WTC11 (cell line): ENCODE measurements at regions not wholly inside any gene's neighbourhood (a gene's known extent, or its start where the extent isn't known, plus 50 kb on each side); places are given as distances from the start of the nearest gene placed in this dataset.

Experiments
- ATAC-seq: fragments of 200-7000 bp; cut with Tn5 transposase; 2 replicates; pipeline ENCODE4 v1.10.0; 2021; ENCODE audit warnings: mild to moderate bottlenecking, moderate library complexity
- CTCF ChIA-PET: fragments of 300-600 bp; sonication (Branson Sonifier 250); formaldehyde crosslinking; loops from one replicate; lab custom pipeline; 2021; ENCODE audit warnings: antibody characterized with exemption; lab: Charles Lee
- POLR2A ChIA-PET: fragments of 350-600 bp; sonication (Branson Sonifier 250); formaldehyde crosslinking; loops from one replicate; lab custom pipeline; 2021; ENCODE audit warnings: antibody characterized with exemption; lab: Charles Lee
- DNase-seq: peaks from one replicate; pipeline ENCODE4 v3.0.0; 2021; ENCODE audit warnings: low spot score
- H3K27ac Mint-ChIP-seq: 2 replicates; pipeline ENCODE4 v1.8.0; 2021; ENCODE audit warnings: mixed read lengths
- H3K27me3 Mint-ChIP-seq: 2 replicates; pipeline ENCODE4 v1.8.0; 2021; ENCODE audit warnings: low read depth, mild to moderate bottlenecking, moderate library complexity, mixed read lengths
- H3K36me3 Mint-ChIP-seq: 2 replicates; pipeline ENCODE4 v1.8.0; 2021; ENCODE audit warnings: mixed read lengths
- H3K4me1 Mint-ChIP-seq: 2 replicates; pipeline ENCODE4 v1.8.0; 2022; ENCODE audit warnings: mixed read lengths
- H3K4me3 Mint-ChIP-seq: 2 replicates; pipeline ENCODE4 v1.8.0; 2021; ENCODE audit warnings: mild to moderate bottlenecking, moderate library complexity, mixed read lengths
- H3K9me3 Mint-ChIP-seq: 2 replicates; pipeline ENCODE4 v1.8.0; 2021; ENCODE audit warnings: mixed read lengths
- KAT7 ChIP-seq: sonication (generic); formaldehyde crosslinking; IDR thresholded peaks from 2 replicates; pipeline ENCODE4 v1.8.1; 2023; ENCODE audit warnings: missing genetic modification reagents, mild to moderate bottlenecking, borderline replicate concordance
- NFYB ChIP-seq: sonication (generic); formaldehyde crosslinking; conservative IDR thresholded peaks from 2 replicates; pipeline ENCODE4 v1.8.0; 2022; ENCODE audit warnings: low read depth, missing genetic modification reagents
- NR1H2 ChIP-seq: sonication (generic); formaldehyde crosslinking; IDR thresholded peaks from 2 replicates; pipeline ENCODE4 v1.9.0; 2021; ENCODE audit warnings: mild to moderate bottlenecking, moderate library complexity, missing genetic modification reagents
- NR3C1 ChIP-seq: sonication (generic); formaldehyde crosslinking; conservative IDR thresholded peaks from 2 replicates; pipeline ENCODE4 v1.8.1; 2023; ENCODE audit warnings: low read depth, mild to moderate bottlenecking, missing genetic modification reagents
- OVOL2 ChIP-seq: fragments of 250-450 bp; sonication (Bioruptor Pico); IDR thresholded peaks from 2 replicates; pipeline ENCODE4 v1.9.0; 2021; ENCODE audit warnings: mild to moderate bottlenecking, borderline replicate concordance
- RELA ChIP-seq: sonication (generic); formaldehyde crosslinking; IDR thresholded peaks from 2 replicates; pipeline ENCODE4 v1.8.1; 2022; ENCODE audit warnings: missing genetic modification reagents, mild to moderate bottlenecking, borderline replicate concordance
- ZNF121 ChIP-seq: sonication (generic); formaldehyde crosslinking; IDR thresholded peaks from 2 replicates; pipeline ENCODE4 v1.8.0; 2023; ENCODE audit warnings: missing genetic modification reagents
- ZNF219 ChIP-seq: sonication (generic); formaldehyde crosslinking; IDR thresholded peaks from 2 replicates; pipeline ENCODE4 v1.8.0; 2023; ENCODE audit warnings: missing genetic modification reagents, mild to moderate bottlenecking, borderline replicate concordance
- ZNF317 ChIP-seq: sonication (generic); formaldehyde crosslinking; IDR thresholded peaks from 2 replicates; pipeline ENCODE4 v1.8.1; 2023; ENCODE audit warnings: low read depth, mild to moderate bottlenecking, moderate library complexity, missing genetic modification reagents, borderline replicate concordance
- ZNF423 ChIP-seq: fragments of 250-450 bp; sonication (Bioruptor Pico); IDR thresholded peaks from 2 replicates; pipeline ENCODE4 v2.1.2; 2022; ENCODE audit warnings: mild to moderate bottlenecking, moderate library complexity
- TF ChIP-seq, protein P1 (sequence below): sonication (generic); formaldehyde crosslinking; IDR thresholded peaks from 2 replicates; pipeline ENCODE4 v1.8.0; 2023; ENCODE audit warnings: mild to moderate bottlenecking, missing genetic modification reagents
- TF ChIP-seq, protein P2 (sequence below): sonication (generic); formaldehyde crosslinking; IDR thresholded peaks from 2 replicates; pipeline ENCODE4 v1.8.0; 2022; ENCODE audit warnings: mild to moderate bottlenecking, missing genetic modification reagents

DNA sequence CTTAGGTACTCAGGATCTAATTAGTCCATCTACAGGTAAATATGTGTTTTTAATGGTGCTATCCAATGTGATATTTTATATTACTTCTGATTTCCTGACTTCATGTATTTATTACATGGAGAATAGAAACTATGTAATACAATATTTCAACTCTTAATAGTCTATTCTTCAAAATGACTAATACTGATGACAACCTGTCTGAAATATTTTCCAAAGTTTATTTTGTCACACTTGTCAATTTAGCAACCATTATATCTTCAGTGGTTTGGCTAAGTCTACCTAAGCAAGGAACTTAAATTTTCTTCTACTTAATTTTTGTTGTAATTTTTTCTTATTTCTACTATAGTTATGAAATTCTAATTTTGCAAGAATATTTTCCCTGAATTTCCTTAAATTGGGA is 55.0 kb upstream of the CNTN5 start (continued):
- TF ChIP-seq ZNF219, result no peak
- TF ChIP-seq ZNF317 (CRISPR knock-in tag), result no peak
- no peak for TF ChIP-seq OVOL2

DNA sequence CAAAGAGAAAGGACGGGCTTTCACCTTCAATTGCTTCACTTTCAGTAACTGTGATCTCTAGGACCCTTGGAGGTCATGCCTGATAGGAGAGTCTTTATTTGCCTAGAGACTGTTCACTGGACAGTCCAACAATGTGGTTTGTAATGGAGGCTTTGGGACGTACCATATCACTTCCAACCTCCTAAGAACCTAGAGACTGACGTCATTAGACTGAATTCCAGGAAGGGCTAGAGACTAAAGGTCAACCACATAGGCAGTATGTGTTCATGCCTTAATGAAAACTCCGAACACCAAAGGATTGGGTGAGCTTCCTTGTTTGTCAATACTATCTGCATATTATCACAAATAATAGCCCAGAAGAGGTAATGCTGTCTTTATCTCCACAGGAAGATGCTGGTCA is 53.7 kb upstream of the CNTN5 start:
- ChIA-PET CTCF (no interaction called here), POLR2A (no interaction called here)
- Mint-ChIP-seq H3K36me3 (no peaks in the 10 kb centered on the region), H3K27ac (no peak overlapping the region), H3K4me1 (no peaks in the 10 kb centered on the region), H3K4me3 (no peak overlapping the region), H3K9me3 (no peaks in the 10 kb centered on the region), H3K27me3 (no peaks in the 10 kb centered on the region)
- TF ChIP-seq NFYB (no peak), RELA (no peak), NR3C1 (CRISPR knock-in tag) (no peak), ZNF317 (CRISPR knock-in tag) (no peak), ZNF423 (CRISPR knock-in tag) (no peak), KAT7 (CRISPR knock-in tag) (no peak), NR1H2 (CRISPR knock-in tag) (no peak), ZNF121 (no peak)
- TF ChIP-seq, protein P1, sequence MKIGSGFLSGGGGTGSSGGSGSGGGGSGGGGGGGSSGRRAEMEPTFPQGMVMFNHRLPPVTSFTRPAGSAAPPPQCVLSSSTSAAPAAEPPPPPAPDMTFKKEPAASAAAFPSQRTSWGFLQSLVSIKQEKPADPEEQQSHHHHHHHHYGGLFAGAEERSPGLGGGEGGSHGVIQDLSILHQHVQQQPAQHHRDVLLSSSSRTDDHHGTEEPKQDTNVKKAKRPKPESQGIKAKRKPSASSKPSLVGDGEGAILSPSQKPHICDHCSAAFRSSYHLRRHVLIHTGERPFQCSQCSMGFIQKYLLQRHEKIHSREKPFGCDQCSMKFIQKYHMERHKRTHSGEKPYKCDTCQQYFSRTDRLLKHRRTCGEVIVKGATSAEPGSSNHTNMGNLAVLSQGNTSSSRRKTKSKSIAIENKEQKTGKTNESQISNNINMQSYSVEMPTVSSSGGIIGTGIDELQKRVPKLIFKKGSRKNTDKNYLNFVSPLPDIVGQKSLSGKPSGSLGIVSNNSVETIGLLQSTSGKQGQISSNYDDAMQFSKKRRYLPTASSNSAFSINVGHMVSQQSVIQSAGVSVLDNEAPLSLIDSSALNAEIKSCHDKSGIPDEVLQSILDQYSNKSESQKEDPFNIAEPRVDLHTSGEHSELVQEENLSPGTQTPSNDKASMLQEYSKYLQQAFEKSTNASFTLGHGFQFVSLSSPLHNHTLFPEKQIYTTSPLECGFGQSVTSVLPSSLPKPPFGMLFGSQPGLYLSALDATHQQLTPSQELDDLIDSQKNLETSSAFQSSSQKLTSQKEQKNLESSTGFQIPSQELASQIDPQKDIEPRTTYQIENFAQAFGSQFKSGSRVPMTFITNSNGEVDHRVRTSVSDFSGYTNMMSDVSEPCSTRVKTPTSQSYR (CRISPR knock-in tag), result no peak
- TF ChIP-seq, protein P2, sequence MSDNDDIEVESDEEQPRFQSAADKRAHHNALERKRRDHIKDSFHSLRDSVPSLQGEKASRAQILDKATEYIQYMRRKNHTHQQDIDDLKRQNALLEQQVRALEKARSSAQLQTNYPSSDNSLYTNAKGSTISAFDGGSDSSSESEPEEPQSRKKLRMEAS, result no peak
- DNase-seq (no peak), ATAC-seq (no peak)
